OCI-LY7 (cell line): ENCODE measurements at regions not wholly inside any gene's neighbourhood (a gene's known extent, or its start where the extent isn't known, plus 50 kb on each side); places are given as distances from the start of the nearest gene placed in this dataset.

Experiments
- BruUV-seq: library from RNA; stranded (reverse); fragments of 400-500 nt; replicated peaks from 2 replicates; lab custom pipeline; 2021; lab: Mats Ljungman, UMichigan
- CTCF ChIA-PET: fragments of 300-600 bp; sonication (Branson Sonifier 250); formaldehyde crosslinking; loops from one replicate; lab custom pipeline; 2022; ENCODE audit warnings: antibody characterized with exemption; ENCODE audit not compliant: unreplicated experiment; lab: Charles Lee
- POLR2A ChIA-PET: fragments of 300-600 bp; sonication (Branson Sonifier 250); formaldehyde crosslinking; loops from one replicate; lab custom pipeline; 2022; ENCODE audit warnings: antibody characterized with exemption; lab: Charles Lee
- DNase-seq: peaks from one replicate; pipeline ENCODE4 v3.0.0-alpha.2; 2015; ENCODE audit warnings: low spot score
- H2AFZ ChIP-seq: fragments of 200-600 bp; sonication (generic), shearing (Covaris generic); 2 replicates; pipeline ENCODE4 v1.6.1; 2014; ENCODE audit warnings: mild to moderate bottlenecking, antibody characterized with exemption, low read length, moderate library complexity
- H3K27ac ChIP-seq: fragments of 200-600 bp; sonication (generic); 2 replicates; pipeline ENCODE4 v1.5.1; 2014; ENCODE audit warnings: mixed run types, low read depth, mild to moderate bottlenecking, moderate library complexity, low read length, inconsistent platforms; ENCODE audit not compliant: poor library complexity, severe bottlenecking
- H3K36me3 ChIP-seq: fragments of 200-600 bp; sonication (generic); 2 replicates; pipeline ENCODE4 v1.6.1; 2014; ENCODE audit warnings: mild to moderate bottlenecking, antibody characterized with exemption, low read length, moderate library complexity, mixed read lengths; ENCODE audit not compliant: insufficient read depth
- H3K4me1 ChIP-seq: fragments of 200-600 bp; sonication (generic); 2 replicates; pipeline ENCODE4 v1.5.1; 2014; ENCODE audit warnings: mild to moderate bottlenecking, low read length; ENCODE audit not compliant: insufficient read depth, poor library complexity, severe bottlenecking
- H3K4me2 ChIP-seq: fragments of 200-600 bp; sonication (generic); 2 replicates; pipeline ENCODE4 v1.6.1; 2014; ENCODE audit warnings: mild to moderate bottlenecking, low read length
- H3K4me3 ChIP-seq: fragments of 200-600 bp; sonication (generic); 2 replicates; pipeline ENCODE4 v1.5.1; 2014; ENCODE audit warnings: mild to moderate bottlenecking, low read depth, low read length; ENCODE audit not compliant: poor library complexity, severe bottlenecking
- H3K79me2 ChIP-seq: fragments of 200-600 bp; sonication (generic); 2 replicates; pipeline ENCODE4 v1.6.1; 2016; ENCODE audit warnings: low read depth, mild to moderate bottlenecking, low read length, moderate library complexity, mixed read lengths; ENCODE audit not compliant: insufficient read depth
- H3K9me2 ChIP-seq: fragments of 200-600 bp; sonication (generic); 2 replicates; pipeline ENCODE4 v1.6.1; 2016; ENCODE audit warnings: mild to moderate bottlenecking, low read length, mixed read lengths; ENCODE audit not compliant: insufficient read depth
- H3K9me3 ChIP-seq: fragments of 200-600 bp; sonication (generic); 2 replicates; pipeline ENCODE4 v1.6.1; 2014; ENCODE audit warnings: mild to moderate bottlenecking, mixed run types, low read length, mixed read lengths
- H4K20me1 ChIP-seq: fragments of 200-600 bp; sonication (generic); 2 replicates; pipeline ENCODE4 v1.6.1; 2014; ENCODE audit warnings: mild to moderate bottlenecking, antibody characterized with exemption, low read length, moderate library complexity, mixed read lengths; ENCODE audit not compliant: insufficient read depth
- EZH2phosphoT487 ChIP-seq: fragments of 200-600 bp; sonication (generic); IDR thresholded peaks from 2 replicates; pipeline ENCODE4 v1.6.1; 2018; ENCODE audit warnings: low read depth, borderline replicate concordance, mild to moderate bottlenecking, mixed run types, antibody characterized with exemption, low read length, moderate library complexity, mixed read lengths
- intact Hi-C: fragments of 100-400 bp; cut with micrococcal nuclease; formaldehyde crosslinking; loops from one replicate; pipeline ENCODE4 v1.10.0; 2022; ENCODE audit not compliant: unreplicated experiment
- TF ChIP-seq, protein P1 (sequence below): fragments of 200-600 bp; sonication (generic); conservative IDR thresholded peaks from 2 replicates; pipeline ENCODE4 v1.5.1; 2014; ENCODE audit warnings: mild to moderate bottlenecking, antibody characterized with exemption, low read length, moderate library complexity, mixed read lengths

DNA sequence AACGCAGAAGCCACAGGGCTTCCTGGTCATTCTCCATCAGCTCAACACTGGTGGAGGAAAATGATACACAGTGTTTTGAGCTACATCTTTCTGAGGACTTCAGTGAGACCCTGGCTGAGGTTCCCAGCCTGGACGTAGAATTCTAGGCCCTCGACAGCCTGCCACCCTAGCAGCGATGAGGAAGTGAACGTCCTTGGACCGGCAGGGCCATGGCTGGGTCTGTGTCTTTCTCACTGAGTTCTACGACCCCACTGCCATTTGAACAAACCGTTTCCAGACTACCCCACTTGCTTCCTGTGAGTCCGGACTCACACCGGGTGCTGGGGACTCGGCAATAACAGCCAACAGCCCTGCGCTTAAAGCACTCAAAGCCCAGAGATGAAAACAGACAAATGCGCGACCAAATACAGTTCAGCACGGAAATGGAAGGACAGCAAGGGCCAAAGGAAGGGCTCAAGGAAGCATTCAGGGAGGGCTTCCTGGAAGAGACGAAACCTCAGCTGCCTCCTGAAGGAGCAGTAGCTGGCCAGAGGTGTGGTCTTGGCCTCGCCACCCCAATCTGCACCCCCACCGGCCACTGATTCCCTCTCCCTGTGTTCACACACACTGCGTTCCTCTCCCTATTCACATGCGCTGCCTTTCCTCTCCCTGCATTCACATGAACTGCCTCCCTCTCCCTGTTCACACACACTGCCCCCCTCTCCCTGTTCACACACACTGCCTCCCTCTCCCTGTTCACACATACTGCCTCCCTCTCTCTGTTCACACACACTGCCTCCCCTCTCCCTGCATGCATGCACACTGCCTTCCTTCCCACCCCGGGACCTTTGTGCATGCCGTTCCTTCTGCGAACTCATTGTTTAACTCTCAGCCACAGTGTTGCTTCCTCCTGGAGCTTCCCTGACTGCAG lies 136.3 kb upstream of the PRR20G start:
- Histone ChIP-seq H3K9me2 (no peaks in the 10 kb centered on the region), H3K79me2 (no peaks in the 10 kb centered on the region), H3K4me1 (no peaks in the 10 kb centered on the region), H3K4me2 (no peak overlapping the region), H3K4me3 (no peak overlapping the region), H3K9me3 (no peaks in the 10 kb centered on the region), H3K27ac (no peak overlapping the region), H3K36me3 (no peaks in the 10 kb centered on the region), H2AFZ (no peak overlapping the region), H4K20me1 (no peaks in the 10 kb centered on the region)
- intact Hi-C loops, result no loop called here
- TF ChIP-seq, protein P1, sequence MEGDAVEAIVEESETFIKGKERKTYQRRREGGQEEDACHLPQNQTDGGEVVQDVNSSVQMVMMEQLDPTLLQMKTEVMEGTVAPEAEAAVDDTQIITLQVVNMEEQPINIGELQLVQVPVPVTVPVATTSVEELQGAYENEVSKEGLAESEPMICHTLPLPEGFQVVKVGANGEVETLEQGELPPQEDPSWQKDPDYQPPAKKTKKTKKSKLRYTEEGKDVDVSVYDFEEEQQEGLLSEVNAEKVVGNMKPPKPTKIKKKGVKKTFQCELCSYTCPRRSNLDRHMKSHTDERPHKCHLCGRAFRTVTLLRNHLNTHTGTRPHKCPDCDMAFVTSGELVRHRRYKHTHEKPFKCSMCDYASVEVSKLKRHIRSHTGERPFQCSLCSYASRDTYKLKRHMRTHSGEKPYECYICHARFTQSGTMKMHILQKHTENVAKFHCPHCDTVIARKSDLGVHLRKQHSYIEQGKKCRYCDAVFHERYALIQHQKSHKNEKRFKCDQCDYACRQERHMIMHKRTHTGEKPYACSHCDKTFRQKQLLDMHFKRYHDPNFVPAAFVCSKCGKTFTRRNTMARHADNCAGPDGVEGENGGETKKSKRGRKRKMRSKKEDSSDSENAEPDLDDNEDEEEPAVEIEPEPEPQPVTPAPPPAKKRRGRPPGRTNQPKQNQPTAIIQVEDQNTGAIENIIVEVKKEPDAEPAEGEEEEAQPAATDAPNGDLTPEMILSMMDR, result no peak
- TF ChIP-seq EZH2phosphoT487, result no peak
- ChIA-PET POLR2A (no interaction called here), CTCF (no interaction called here)
- BruUV-seq, result no TSS peak
- no peak for DNase-seq

DNA sequence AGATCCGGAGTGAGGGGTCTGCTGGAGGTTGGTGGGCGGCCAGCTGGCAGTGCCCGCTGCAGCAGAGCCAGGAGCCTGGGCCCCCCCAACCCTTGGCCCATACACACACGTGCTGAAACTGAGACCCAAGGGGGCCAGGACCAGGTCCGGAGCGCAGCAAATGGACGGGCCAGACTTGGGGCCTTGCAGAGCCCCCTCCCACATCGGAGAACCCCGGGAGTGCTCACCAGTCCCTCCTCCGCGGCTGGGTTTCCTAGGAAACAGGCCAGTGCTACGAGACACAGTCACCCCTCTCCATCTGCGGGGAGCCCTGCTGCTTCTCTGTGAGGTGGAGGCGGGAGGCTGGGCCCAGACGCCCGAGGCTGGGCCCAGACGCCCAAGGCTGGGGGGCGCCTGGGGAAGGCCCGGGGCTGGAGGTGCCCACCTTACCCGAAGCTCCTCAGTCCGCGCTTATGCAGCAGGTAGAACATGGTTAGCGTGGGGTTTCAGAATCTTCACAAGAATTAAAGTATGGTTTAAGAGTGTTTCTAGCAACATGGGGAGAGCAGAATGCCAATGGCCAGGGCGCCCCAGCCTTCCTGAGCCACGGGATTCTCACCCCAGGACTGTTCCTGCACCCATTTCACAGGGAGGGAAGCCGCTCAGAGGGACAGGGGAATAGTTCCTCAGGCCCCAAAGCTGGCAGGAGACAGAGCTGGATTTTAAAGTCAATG lies 135.0 kb upstream of the PRR20G start:
- H2AFZ ChIP-seq, result no peak overlapping the region
- H3K4me2 ChIP-seq, result no peak overlapping the region
- no peaks in the 10 kb centered on the region for H3K79me2 ChIP-seq
- DNase-seq, result no peak
- no peaks in the 10 kb centered on the region for H4K20me1 ChIP-seq
- TF ChIP-seq, protein P1, result no peak
- TF ChIP-seq EZH2phosphoT487, result no peak
- H3K4me1 ChIP-seq, result no peaks in the 10 kb centered on the region
- H3K36me3 ChIP-seq, result no peaks in the 10 kb centered on the region
- H3K9me2 ChIP-seq, result no peaks in the 10 kb centered on the region
- no peak overlapping the region for H3K27ac ChIP-seq
- ChIA-PET POLR2A (no interaction called here), CTCF (no interaction called here)
- intact Hi-C loops, result no loop called here
- BruUV-seq, result no TSS peak
- H3K9me3 ChIP-seq, result no peaks in the 10 kb centered on the region
- H3K4me3 ChIP-seq, result no peak overlapping the region
